Panc1 (cell line): ENCODE measurements at regions not wholly inside any gene's neighbourhood (a gene's known extent, or its start where the extent isn't known, plus 50 kb on each side); places are given as distances from the start of the nearest gene placed in this dataset.

ENCODE experiments used
- ATAC-seq: fragments of 200-7000 bp; cut with Tn5 transposase; 2 replicates; pipeline ENCODE4 v1.9.1; 2020; ENCODE audit warnings: mild to moderate bottlenecking, moderate library complexity
- BruUV-seq: library from RNA; stranded (reverse); fragments of 400-500 nt; replicated peaks from 2 replicates; lab custom pipeline; 2021; lab: Mats Ljungman, UMichigan
- CTCF ChIA-PET: fragments of 300-600 bp; sonication (Branson Sonifier 250); formaldehyde crosslinking; loops from one replicate; lab custom pipeline; 2022; ENCODE audit warnings: antibody characterized with exemption; lab: Charles Lee
- POLR2A ChIA-PET: fragments of 300-600 bp; sonication (Branson Sonifier 250); formaldehyde crosslinking; loops from one replicate; lab custom pipeline; 2022; ENCODE audit warnings: antibody characterized with exemption; lab: Charles Lee
- DNase-seq: peaks from one replicate; pipeline ENCODE4 v3.0.0-alpha.2; 2010; ENCODE audit warnings: low read depth, low spot score
- H3K27ac ChIP-seq: 2 replicates; pipeline ENCODE4 v1.5.1; 2011; ENCODE audit warnings: mild to moderate bottlenecking, low read length, inconsistent platforms
- H3K27me3 ChIP-seq: fragments of 200-500 bp; sonication (Bioruptor generic); 2 replicates; pipeline ENCODE4 v1.6.0; 2014; ENCODE audit warnings: low read length, inconsistent platforms; ENCODE audit not compliant: control insufficient read depth, insufficient read depth
- H3K36me3 ChIP-seq: fragments of 200-500 bp; sonication (Bioruptor generic); 2 replicates; pipeline ENCODE4 v1.5.1; 2014; ENCODE audit warnings: inconsistent platforms, mild to moderate bottlenecking, low read length, moderate library complexity; ENCODE audit not compliant: control insufficient read depth, insufficient read depth
- H3K4me1 ChIP-seq: 2 replicates; pipeline ENCODE4 v1.5.1; 2011; ENCODE audit warnings: inconsistent platforms, mild to moderate bottlenecking, low read length, moderate library complexity; ENCODE audit not compliant: control insufficient read depth, insufficient read depth
- H3K4me3 ChIP-seq, 2 experiments: 2 replicates each; pipeline ENCODE4 v1.5.1; 2011 to 2012; ENCODE audit warnings: low read depth in 2 of 2, low read length in 2 of 2, mild to moderate bottlenecking in 2 of 2, inconsistent platforms in 1 of 2, moderate library complexity in 1 of 2
- H3K9me3 ChIP-seq: fragments of 200-500 bp; sonication (Bioruptor generic); 2 replicates; pipeline ENCODE4 v1.5.1; 2014; ENCODE audit warnings: low read depth, mild to moderate bottlenecking, inconsistent platforms, low read length, moderate library complexity; ENCODE audit not compliant: control insufficient read depth, insufficient read depth
- CTCF ChIP-seq: fragments of 450-650 bp; IDR thresholded peaks from 2 replicates; pipeline ENCODE4 v1.5.1; 2017; ENCODE audit warnings: mild to moderate bottlenecking
- POLR2AphosphoS5 ChIP-seq: IDR thresholded peaks from 2 replicates; pipeline ENCODE4 v1.6.1; 2012; ENCODE audit warnings: mild to moderate bottlenecking, low read depth, low read length, moderate library complexity
- REST ChIP-seq, 2 experiments: IDR thresholded peaks; 2 replicates each; pipeline ENCODE4 v1.6.1; 2011 to 2012; ENCODE audit warnings: low read depth in 2 of 2, control low read depth in 1 of 2, low read length in 1 of 2, mild to moderate bottlenecking in 1 of 2, moderate library complexity in 1 of 2; ENCODE audit not compliant: insufficient read depth in 1 of 2
- SIN3A ChIP-seq: IDR thresholded peaks from 2 replicates; pipeline ENCODE4 v1.6.1; 2012; ENCODE audit warnings: low read depth, mild to moderate bottlenecking, low read length, moderate library complexity, borderline replicate concordance; ENCODE audit not compliant: insufficient read depth
- TCF7L2 ChIP-seq: IDR thresholded peaks from 2 replicates; pipeline ENCODE4 v1.6.1; 2011; ENCODE audit warnings: mild to moderate bottlenecking, low read depth, low read length, inconsistent platforms
- in situ Hi-C: cut with HindIII; loops from 2 replicates; pipeline ENCODE4 v1.10.0; 2016; ENCODE audit warnings: low sequenced_read_pairs, low pct_unique_long_range_greater_than_20kb
- intact Hi-C: fragments of 100-400 bp; cut with micrococcal nuclease; formaldehyde crosslinking; loops from one replicate; pipeline ENCODE4 v1.10.0; 2022; ENCODE audit not compliant: unreplicated experiment

- no peak for DNase-seq
- no TSS peak for BruUV-seq
- POLR2A ChIA-PET = no interaction called here
These were observed 74.2 kb upstream of the RHOBTB1 start for GRCh38 chr10:61018146-61018545.

GRCh38 chr10:61016630-61017029, 72.6 kb upstream of the RHOBTB1 start:
- H3K4me1 ChIP-seq = no peaks in the 10 kb centered on the region
- POLR2A ChIA-PET = no interaction called here
- H3K27me3 ChIP-seq = peaks cover 9% of the 10 kb centered on the region; the same call in 1 of the 2 replicates
- no peak overlapping the region for H3K4me3 ChIP-seq
- BruUV-seq = no TSS peak
- no peak for ATAC-seq
- in situ Hi-C loops = no loop called here
- no peaks in the 10 kb centered on the region for H3K9me3 ChIP-seq
- intact Hi-C loops = no loop called here
- no peaks in the 10 kb centered on the region for H3K36me3 ChIP-seq
- CTCF ChIA-PET = no interaction called here
- no peak overlapping the region for H3K27ac ChIP-seq
- TF ChIP-seq SIN3A (no peak), POLR2AphosphoS5 (no peak), CTCF (no peak), TCF7L2 (no peak)
- no peak for DNase-seq

More at GRCh38 chr10:61018146-61018545, 74.2 kb upstream of the RHOBTB1 start:
- H3K27ac ChIP-seq = no peak overlapping the region
- CTCF ChIA-PET = no interaction called here
- intact Hi-C loops (no loop called here), in situ Hi-C loops (no loop called here)
- H3K27me3 ChIP-seq = peaks cover 13% of the 10 kb centered on the region
- no peaks in the 10 kb centered on the region for H3K4me1 ChIP-seq
- no peaks in the 10 kb centered on the region for H3K9me3 ChIP-seq
- H3K4me3 ChIP-seq = no peak overlapping the region
- TF ChIP-seq SIN3A (no peak), CTCF (no peak), REST (IDR thresholded peaks at IDR 0.05; ENCODE audit: insufficient read depth in 1 of 2, low read depth in 2 of 2, low read length in 1 of 2) (no peak), TCF7L2 (no peak), POLR2AphosphoS5 (no peak)
- no peaks in the 10 kb centered on the region for H3K36me3 ChIP-seq
- ATAC-seq = no peak
